ENCODE measurements at regions not wholly inside any gene's neighbourhood (a gene's known extent, or its start where the extent isn't known, plus 50 kb on each side); places are given as distances from the start of the nearest gene placed in this dataset.

- DNase-seq (ENCODE audit: low read depth): no peak
Measured at GRCh38 chr2:239576784-239577685, 176.2 kb upstream of the HDAC4 start.

DNA sequence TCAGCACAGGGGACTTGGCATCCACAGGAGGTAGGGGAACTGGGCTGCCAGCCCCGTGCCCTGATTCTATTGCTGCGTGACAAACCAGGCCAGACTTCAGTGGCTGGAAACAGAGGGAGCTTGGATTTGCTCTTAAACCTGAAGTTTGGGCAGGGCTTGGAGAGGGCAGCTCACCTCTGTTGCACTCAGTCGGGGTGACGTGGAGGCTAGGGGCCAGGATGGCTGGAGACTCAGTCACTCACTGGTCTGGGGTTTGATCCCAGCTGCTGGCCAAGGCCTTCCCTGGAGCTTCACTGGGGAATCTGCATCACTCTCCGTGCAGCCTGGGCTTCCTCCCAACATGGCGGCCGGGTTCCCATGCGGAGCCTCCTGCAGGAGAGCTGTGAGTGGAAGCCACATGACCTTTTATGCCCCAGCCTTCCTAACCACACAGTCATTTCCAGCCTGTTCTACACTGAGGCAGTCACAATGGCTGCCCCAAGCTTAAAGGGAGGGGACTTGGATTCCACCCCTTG, 175.2 kb upstream of the HDAC4 start:
- DNase-seq (ENCODE audit: low read depth): no peak

DNA sequence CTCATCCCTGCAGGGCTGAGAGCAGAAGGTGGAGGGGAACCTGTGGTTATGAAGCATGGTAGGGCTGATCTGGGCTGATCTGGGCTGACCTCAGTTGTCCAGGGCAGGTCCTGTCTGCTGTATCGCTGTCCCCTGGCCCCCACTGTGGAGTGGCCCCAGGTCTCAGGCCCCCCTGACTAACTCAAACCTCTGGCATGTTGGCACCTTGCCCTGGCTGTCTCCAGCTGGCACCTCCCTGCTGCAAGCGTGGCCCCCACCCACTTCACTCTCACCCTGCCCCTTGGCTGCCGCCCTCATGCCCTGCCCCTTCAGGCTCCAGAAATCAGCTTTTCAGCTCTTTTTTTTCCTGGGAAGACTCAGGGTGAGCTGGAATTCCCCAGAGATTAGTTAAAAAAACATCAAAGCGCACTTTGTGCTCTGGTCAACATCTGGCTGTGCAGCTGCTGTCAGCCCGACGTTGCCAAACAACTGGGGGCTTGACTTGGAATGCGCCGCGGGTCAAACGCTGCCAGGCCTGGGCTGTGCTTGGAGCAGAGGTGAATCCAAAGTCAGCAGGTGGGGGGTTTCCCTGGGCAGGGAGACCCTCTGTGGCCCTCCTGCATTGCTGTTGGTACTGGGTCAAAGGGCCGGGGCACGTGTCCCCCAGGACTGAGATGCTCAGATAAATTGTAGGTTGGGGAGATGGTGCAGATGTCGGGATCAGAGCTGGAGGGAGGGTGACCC, 173.8 kb upstream of the HDAC4 start:
- no peak for DNase-seq (ENCODE audit: low read depth)

DNA sequence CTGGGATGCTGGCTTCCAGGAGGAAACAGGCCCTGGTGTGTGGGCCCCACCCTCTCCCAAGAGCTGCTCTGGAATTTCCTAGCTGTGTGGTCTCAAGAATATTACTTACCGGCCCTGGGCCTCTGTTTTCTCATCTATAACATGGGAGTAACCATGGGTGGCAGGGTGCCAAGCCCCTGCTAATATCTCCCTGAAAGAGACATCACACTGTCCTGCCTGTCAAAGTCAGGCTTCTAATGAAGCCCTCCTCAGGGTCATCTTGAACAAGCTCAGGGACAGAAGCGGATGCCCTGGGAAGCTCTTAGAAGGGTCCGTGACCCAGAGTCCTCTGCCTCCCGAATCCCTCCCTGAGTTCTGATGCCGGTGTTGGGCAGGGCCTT, 173.2 kb upstream of the HDAC4 start:
- no peak for DNase-seq (ENCODE audit: low read depth)

DNA sequence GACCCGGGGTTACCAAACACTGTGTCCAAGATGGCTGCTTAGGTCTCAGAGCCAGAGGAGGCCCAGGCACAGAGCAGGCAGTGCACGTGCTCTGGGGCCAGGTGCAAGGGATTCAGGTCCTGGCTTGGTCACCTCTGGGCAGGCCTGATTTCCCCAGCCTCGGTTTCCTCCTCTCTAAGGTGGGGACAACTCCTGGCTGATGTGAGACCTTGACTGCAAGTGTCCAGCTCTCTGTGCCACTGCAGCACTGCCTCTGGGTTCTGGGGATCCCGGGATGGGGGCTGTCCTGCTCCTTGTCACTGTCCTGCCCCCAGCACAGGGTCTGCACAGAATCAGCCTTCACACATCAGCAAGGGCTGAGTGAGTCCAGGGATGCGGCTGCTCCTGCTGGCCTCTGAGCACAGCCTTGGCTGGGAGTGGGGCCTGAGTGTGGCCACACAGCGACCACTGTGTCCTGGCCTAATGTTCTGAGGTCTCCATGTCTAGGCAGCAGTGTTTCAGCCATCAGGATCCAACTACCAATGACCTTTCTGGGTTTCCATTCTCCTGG, 170.2 kb upstream of the HDAC4 start:
- DNase-seq (ENCODE audit: low read depth): no peak

DNA sequence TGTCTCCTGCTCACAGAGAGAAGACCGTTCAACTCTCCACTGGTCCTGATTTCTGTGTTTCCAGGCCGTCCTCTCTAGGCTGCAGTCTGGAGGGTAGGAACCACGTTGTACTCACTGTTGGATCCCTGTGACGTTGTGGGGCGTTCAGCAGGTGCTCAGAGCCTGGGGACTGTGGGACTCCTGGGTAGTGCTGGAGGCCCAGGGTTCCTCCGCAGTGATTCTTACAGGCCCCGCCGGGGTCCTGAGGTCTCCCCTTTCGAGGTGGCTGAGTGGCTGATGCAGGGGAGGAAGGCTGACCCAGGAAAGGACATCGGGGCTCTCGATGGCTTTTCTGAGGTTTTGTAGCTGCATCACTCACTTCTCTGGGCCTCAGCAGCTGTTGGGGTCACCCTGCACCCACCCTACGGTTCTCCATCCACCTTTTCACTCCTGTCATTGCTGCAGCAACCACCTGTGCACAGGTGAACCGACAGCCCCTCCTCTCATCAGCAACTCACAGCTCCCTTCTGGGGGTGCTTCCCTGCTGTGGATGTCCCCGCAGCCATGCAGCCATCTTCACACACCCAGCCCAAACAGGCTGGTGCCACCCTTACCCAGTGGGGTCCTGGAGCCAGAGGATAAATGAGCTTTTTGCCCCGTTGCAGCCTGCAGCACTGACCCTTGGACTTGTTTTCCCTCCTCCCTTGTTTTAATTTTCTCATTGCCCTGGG, 169.6 kb upstream of the HDAC4 start:
- DNase-seq (ENCODE audit: low read depth): no peak

GRCh38 chr2:239569401-239570090, 168.7 kb upstream of the HDAC4 start:
- no peak for DNase-seq (ENCODE audit: low read depth)

DNA sequence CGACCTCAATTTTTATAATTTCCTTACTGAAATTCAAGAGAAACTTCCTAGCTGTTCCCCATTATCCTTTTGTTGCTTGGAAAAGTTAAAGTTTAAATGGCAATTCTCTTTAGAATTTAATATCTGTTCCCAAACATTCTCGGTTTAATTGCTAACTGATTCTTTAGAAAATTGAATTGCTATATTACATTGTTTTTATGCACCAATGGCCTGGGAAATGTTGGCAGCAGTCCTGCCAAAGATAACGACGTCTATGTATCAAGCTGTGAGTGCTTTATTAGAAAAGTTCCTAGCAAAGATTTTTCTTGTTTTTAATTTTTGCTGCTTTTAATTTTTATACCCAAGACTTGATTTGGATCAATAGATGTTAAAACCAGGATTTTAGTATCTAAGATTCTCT, 167.8 kb upstream of the HDAC4 start:
- no peak for DNase-seq (ENCODE audit: low read depth)

GRCh38 chr2:239567786-239568185, 167.0 kb upstream of the HDAC4 start:
- no peak for DNase-seq (ENCODE audit: low read depth)

- DNase-seq (ENCODE audit: low read depth): no peak
Measured at GRCh38 chr2:239566995-239567568, 166.3 kb upstream of the HDAC4 start.

GRCh38 chr2:239566162-239566994, 165.6 kb upstream of the HDAC4 start:
- no peak for DNase-seq (ENCODE audit: low read depth)

- DNase-seq (ENCODE audit: low read depth): no peak
Measured at GRCh38 chr2:239564587-239564986, 163.8 kb upstream of the HDAC4 start.

DNA sequence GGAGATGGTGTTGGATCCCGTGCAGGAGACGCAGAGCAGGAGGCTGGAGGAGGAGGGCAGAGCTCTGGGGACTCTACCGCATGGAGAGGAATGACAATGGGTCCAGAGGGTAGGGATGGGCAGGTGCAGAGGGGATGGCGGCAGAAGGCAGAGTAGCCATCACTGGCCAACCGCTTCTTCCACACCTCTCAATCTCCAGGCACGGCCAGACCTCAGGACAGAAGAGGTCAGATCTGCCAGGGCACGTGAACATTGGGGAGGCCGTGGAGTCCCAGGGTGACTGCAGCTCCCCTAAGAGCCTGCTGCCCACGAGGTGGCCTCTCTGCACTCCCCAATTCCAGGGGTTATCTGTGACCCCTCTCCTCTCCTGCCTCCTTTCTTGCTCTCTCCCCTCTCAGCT, 162.7 kb upstream of the HDAC4 start:
- no peak for DNase-seq (ENCODE audit: low read depth)

GRCh38 chr2:239561446-239562001, 160.7 kb upstream of the HDAC4 start:
- no peak for DNase-seq (ENCODE audit: low read depth)

- DNase-seq (ENCODE audit: low read depth): no peak
Measured at GRCh38 chr2:239559417-239560261, 158.8 kb upstream of the HDAC4 start.

DNA sequence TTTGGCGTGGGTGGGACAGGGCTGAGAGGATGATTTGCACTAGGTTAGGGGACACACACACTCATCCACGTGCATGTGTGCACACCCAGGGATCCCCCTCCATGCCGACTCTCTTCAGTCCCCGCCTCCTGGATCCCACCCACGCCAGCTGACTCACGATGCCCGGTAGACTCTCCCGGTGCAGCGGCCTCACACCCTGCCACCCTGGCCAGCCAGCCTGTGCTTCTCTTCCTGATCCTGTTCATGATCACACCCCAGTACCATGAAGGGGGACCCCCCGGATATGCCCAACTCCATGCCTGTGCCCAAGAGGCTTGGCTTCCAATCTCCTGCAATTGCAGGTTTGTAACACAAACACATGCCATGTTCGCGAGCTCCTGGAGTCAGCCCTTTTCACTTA, 157.8 kb upstream of the HDAC4 start:
- no peak for DNase-seq (ENCODE audit: low read depth)

DNA sequence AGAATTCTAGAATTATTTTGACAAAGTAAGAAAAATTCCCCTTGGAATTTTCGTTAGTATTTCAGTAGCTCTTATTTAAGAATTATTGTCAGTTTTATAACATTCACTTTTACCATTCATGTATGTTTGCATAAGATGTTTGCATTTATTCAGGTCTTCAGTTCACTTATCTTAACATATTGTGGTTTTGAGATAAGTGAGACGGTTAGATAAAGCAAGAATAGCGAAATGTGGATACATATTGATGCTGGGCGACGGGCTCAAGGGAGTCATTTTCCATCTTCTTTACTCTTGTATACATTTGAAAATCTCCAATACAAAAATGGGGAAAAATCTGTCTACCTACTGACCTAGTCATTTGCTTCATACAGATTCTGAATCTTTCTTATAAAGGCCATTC, 156.7 kb upstream of the HDAC4 start:
- DNase-seq (ENCODE audit: low read depth): no peak

GRCh38 chr2:239555571-239555905, 154.7 kb upstream of the HDAC4 start:
- DNase-seq (ENCODE audit: low read depth): no peak
